Right atrium auricular region (tissue), 2 donors: ENCODE measurements at regions not wholly inside any gene's neighbourhood (a gene's known extent, or its start where the extent isn't known, plus 50 kb on each side); places are given as distances from the start of the nearest gene placed in this dataset.

Source experiments
- DNase-seq: peaks from one replicate; pipeline ENCODE4 v3.0.0-alpha.2; 2019; ENCODE audit warnings: low spot score
- H3K27ac ChIP-seq, 2 donors: fragments of 200-600 bp; sonication (generic); 1 replicate in 1 of 2; 2 replicates in 1 of 2; pipeline ENCODE4 v1.5.1; 2016 to 2019
- H3K27me3 ChIP-seq, 2 donors: fragments of 200-600 bp; sonication (generic); one replicate each; pipeline versions ENCODE4 v1.5.1 to v1.6.0; 2017 to 2019
- H3K36me3 ChIP-seq: fragments of 200-600 bp; sonication (generic); one replicate; pipeline ENCODE4 v1.5.1; 2016
- H3K4me1 ChIP-seq, 2 donors: fragments of 200-600 bp; sonication (generic); one replicate each; pipeline versions ENCODE4 v1.5.1 to v1.6.0; 2017 to 2019
- H3K4me3 ChIP-seq, 2 donors: fragments of 200-600 bp; sonication (generic); 1 replicate in 1 of 2; 2 replicates in 1 of 2; pipeline ENCODE4 v1.5.1; 2017 to 2019; ENCODE audit warnings: mild to moderate bottlenecking in 1 of 2, moderate library complexity in 1 of 2
- H3K9me3 ChIP-seq, 2 donors: fragments of 200-600 bp; sonication (generic); one replicate each; pipeline ENCODE4 v1.5.1; 2019
- CTCF ChIP-seq, 2 donors: fragments of 200-600 bp; sonication (generic); IDR thresholded peaks; one replicate each; pipeline ENCODE4 v1.5.1; 2019; ENCODE audit warnings: antibody characterized with exemption in 2 of 2

- no peaks in the 10 kb centered on the region for H3K4me1 ChIP-seq
- DNase-seq, result no peak
- no peaks in the 10 kb centered on the region for H3K36me3 ChIP-seq
- no peaks in the 10 kb centered on the region for H3K9me3 ChIP-seq
- H3K27ac ChIP-seq, result no peak overlapping the region
- H3K4me3 ChIP-seq, result no peak overlapping the region
- peak in 1 of 2 donors; percentile 37 for TF ChIP-seq CTCF (IDR thresholded peaks at IDR 0.05)
- no peaks in the 10 kb centered on the region for H3K27me3 ChIP-seq
These were observed 362.1 kb upstream of the STXBP6 start for GRCh38 chr14:25411781-25412757.

GRCh38 chr14:25406818-25407217, 356.9 kb upstream of the STXBP6 start:
- Histone ChIP-seq H3K36me3 (no peaks in the 10 kb centered on the region), H3K27me3 (no peaks in the 10 kb centered on the region), H3K4me3 (no peak overlapping the region), H3K4me1 (no peaks in the 10 kb centered on the region), H3K27ac (no peak overlapping the region), H3K9me3 (no peaks in the 10 kb centered on the region)
- peak in 1 of 2 donors; percentile 58 for TF ChIP-seq CTCF (IDR thresholded peaks at IDR 0.05)
- no peak for DNase-seq

GRCh38 chr14:25400607-25401206, 350.8 kb upstream of the STXBP6 start:
- H3K27ac ChIP-seq, result no peak overlapping the region
- H3K9me3 ChIP-seq, result no peaks in the 10 kb centered on the region
- no peaks in the 10 kb centered on the region for H3K27me3 ChIP-seq
- no peaks in the 10 kb centered on the region for H3K36me3 ChIP-seq
- DNase-seq, result peak; percentile 72
- no peaks in the 10 kb centered on the region for H3K4me1 ChIP-seq
- peak; percentile 75 to 79 for TF ChIP-seq CTCF (IDR thresholded peaks at IDR 0.05)
- no peak overlapping the region for H3K4me3 ChIP-seq

GRCh38 chr14:25396128-25396527, 346.2 kb upstream of the STXBP6 start:
- Histone ChIP-seq H3K9me3 (no peaks in the 10 kb centered on the region), H3K27ac (peak overlapping the region in 1 of 2 donors; percentile 18), H3K36me3 (no peaks in the 10 kb centered on the region), H3K4me3 (no peak overlapping the region), H3K27me3 (no peaks in the 10 kb centered on the region), H3K4me1 (peaks cover 0 to 3% of the 10 kb centered on the region in 2 donors)
- no peak for DNase-seq
- no peak for TF ChIP-seq CTCF (IDR thresholded peaks at IDR 0.05)

- no peaks in the 10 kb centered on the region for H3K36me3 ChIP-seq
- no peak for TF ChIP-seq CTCF (IDR thresholded peaks at IDR 0.05)
- H3K27ac ChIP-seq, result peak overlapping the region in 1 of 2 donors; percentile 54
- no peaks in the 10 kb centered on the region for H3K9me3 ChIP-seq
- no peaks in the 10 kb centered on the region for H3K27me3 ChIP-seq
- H3K4me3 ChIP-seq, result no peak overlapping the region
- peaks cover 0 to 3% of the 10 kb centered on the region in 2 donors for H3K4me1 ChIP-seq
- no peak for DNase-seq
These were observed 344.9 kb upstream of the STXBP6 start for GRCh38 chr14:25394791-25395391.
